Omental fat pad (tissue), 3 donors: ENCODE measurements at regions not wholly inside any gene's neighbourhood (a gene's known extent, or its start where the extent isn't known, plus 50 kb on each side); places are given as distances from the start of the nearest gene placed in this dataset.
A peak's percentile ranks its signal among the peaks of the same experiment; 100 is the strongest.

Source experiments
- ATAC-seq: fragments of 150-250 bp; one replicate; pipeline ENCODE4 v1.9.1; 2016; ENCODE audit warnings: mild to moderate bottlenecking, moderate library complexity; ENCODE audit not compliant: low FRiP score
- DNase-seq: peaks from one replicate; pipeline ENCODE4 v3.0.0-alpha.2; 2019; ENCODE audit warnings: low spot score
- TF ChIP-seq, protein P1 (sequence below), 3 donors: fragments of 450-650 bp; IDR thresholded peaks; one replicate each; pipeline ENCODE4 v1.5.1; 2016 to 2017; ENCODE audit warnings: antibody characterized with exemption in 3 of 3, mild to moderate bottlenecking in 3 of 3, moderate library complexity in 2 of 3

DNA sequence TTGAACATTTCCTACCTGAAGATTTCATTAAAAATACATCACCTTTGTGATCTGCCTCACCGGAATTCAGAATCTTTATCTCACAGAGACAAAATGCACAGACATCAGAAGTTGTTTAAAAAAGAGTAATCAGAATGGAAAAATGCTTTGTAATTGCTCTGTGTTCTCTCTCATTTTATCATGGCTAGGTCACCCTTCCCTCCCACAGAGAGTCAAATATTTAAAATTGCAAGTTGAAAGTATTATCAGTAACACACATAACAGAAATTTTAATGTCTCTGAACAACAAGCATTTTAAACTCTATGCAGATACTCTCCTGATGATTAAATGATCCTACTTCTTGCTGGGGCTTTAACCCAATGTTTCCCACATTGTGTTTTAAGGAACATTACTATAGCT, 362.0 kb downstream of the CBLL2 start:
- ATAC-seq, result no peak
- TF ChIP-seq, protein P1, sequence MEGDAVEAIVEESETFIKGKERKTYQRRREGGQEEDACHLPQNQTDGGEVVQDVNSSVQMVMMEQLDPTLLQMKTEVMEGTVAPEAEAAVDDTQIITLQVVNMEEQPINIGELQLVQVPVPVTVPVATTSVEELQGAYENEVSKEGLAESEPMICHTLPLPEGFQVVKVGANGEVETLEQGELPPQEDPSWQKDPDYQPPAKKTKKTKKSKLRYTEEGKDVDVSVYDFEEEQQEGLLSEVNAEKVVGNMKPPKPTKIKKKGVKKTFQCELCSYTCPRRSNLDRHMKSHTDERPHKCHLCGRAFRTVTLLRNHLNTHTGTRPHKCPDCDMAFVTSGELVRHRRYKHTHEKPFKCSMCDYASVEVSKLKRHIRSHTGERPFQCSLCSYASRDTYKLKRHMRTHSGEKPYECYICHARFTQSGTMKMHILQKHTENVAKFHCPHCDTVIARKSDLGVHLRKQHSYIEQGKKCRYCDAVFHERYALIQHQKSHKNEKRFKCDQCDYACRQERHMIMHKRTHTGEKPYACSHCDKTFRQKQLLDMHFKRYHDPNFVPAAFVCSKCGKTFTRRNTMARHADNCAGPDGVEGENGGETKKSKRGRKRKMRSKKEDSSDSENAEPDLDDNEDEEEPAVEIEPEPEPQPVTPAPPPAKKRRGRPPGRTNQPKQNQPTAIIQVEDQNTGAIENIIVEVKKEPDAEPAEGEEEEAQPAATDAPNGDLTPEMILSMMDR (IDR thresholded peaks at IDR 0.05), result no peak
- no peak for DNase-seq

DNA sequence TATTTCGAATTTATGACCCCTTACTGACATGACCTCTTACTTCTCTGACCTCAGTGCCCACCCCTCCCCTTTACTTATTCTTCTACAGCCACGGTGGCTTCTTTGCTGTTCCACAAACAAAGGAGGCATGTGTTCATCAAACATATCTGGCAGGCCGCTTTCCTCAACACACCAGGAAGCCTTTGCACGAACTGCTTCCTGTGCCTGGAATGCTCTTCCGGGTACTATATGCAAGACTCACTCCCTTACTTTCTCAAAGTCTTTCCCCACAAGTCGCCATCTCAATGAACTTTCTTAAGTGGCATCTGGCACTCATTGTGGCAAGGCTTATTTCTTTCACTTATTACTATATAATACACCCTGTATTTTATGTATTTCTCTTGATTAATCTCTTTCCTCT, 351.5 kb upstream of the DDX53 start:
- TF ChIP-seq, protein P1 (IDR thresholded peaks at IDR 0.05), result no peak
- DNase-seq (no peak), ATAC-seq (no peak)

GRCh38 chrX:22650691-22651090, 349.1 kb upstream of the DDX53 start:
- ATAC-seq (no peak), DNase-seq (no peak)
- TF ChIP-seq, protein P1 (IDR thresholded peaks at IDR 0.05), result no peak

DNA sequence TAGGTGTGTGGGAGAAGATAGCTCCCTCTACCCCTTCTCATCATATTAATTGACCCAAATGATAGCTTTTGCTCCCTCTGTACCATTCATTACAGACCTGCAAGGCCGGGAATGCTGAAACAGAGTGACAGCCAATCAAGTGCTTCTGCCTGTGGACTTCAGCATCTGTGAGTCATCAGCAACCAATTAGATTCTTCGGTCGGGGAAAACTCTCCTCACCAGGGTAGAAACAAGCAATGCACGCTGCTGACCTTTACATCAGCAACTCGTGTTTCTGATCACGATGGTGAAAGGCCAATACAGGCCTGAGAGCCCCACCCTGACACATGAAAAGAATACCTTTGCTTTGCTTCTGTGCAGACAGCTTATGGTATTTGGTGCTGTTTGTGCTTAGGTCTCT, 347.2 kb upstream of the DDX53 start:
- ATAC-seq (peak; percentile 41), DNase-seq (no peak)
- TF ChIP-seq, protein P1 (IDR thresholded peaks at IDR 0.05), result no peak

GRCh38 chrX:22660756-22661155, 339.0 kb upstream of the DDX53 start:
- ATAC-seq (no peak), DNase-seq (no peak)
- TF ChIP-seq, protein P1 (IDR thresholded peaks at IDR 0.05), result no peak

DNA sequence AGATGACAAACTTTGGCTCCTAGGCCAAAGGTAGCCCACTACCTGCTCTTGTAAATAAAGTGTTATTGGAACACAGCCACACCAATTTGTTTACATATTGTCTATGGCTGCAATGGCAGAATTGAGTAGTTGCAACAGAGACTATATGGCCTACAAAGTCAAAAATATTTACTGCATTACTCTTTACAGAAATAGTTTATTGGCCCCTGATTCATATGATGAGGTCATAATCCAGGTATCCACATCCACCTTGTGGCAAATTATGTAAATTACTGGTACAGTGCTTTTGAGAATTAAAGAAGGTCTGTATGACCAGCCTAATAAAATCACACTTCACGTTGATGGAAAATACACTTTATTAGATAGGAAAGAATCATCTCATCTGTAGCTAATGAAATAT, 337.0 kb upstream of the DDX53 start:
- ATAC-seq (no peak), DNase-seq (no peak)
- TF ChIP-seq, protein P1 (IDR thresholded peaks at IDR 0.05), result no peak

- no peak for ATAC-seq
- TF ChIP-seq, protein P1 (IDR thresholded peaks at IDR 0.05), result no peak
- DNase-seq, result no peak
Observed at GRCh38 chrX:22664826-22665225, 334.9 kb upstream of the DDX53 start.
